ENCODE measurements at regions not wholly inside any gene's neighbourhood (a gene's known extent, or its start where the extent isn't known, plus 50 kb on each side); places are given as distances from the start of the nearest gene placed in this dataset.

DNA sequence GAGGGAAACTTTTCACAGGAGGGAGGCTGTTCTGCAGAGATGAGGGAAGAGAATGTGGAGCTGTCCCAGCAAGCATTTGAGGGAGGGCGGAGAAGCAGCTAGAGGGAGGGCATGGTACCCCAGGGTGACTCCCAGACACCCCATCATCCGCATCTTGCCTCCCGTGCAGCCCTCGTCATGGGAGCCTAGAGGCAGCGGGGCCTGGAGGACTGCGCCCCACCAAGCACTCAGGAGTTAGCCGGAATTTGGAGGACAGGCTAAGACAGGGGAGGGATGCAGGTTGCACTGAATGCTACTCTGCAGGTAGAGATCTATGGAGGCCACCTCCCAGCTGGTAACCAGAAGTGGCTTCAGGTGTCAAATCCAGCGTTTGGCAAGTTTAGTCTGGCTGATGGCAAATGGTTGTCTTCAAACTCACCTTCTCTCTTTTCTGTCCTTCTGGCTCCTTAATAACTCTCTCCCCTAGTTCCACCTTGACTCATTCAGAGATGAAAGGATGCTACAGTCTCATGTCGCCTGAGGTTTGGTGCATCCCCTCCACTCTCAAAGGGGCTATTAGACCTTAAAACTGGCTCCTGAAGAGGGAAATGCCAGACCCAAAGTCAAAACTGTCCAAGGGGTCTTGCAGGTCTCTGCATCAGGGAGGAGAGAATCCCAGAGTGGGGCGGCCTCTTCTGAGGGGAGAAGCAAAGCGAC, 155.9 kb upstream of the TLE3 start:
- TF ChIP-seq, protein P1, sequence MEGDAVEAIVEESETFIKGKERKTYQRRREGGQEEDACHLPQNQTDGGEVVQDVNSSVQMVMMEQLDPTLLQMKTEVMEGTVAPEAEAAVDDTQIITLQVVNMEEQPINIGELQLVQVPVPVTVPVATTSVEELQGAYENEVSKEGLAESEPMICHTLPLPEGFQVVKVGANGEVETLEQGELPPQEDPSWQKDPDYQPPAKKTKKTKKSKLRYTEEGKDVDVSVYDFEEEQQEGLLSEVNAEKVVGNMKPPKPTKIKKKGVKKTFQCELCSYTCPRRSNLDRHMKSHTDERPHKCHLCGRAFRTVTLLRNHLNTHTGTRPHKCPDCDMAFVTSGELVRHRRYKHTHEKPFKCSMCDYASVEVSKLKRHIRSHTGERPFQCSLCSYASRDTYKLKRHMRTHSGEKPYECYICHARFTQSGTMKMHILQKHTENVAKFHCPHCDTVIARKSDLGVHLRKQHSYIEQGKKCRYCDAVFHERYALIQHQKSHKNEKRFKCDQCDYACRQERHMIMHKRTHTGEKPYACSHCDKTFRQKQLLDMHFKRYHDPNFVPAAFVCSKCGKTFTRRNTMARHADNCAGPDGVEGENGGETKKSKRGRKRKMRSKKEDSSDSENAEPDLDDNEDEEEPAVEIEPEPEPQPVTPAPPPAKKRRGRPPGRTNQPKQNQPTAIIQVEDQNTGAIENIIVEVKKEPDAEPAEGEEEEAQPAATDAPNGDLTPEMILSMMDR (conservative IDR thresholded peaks at IDR 0.05; ENCODE audit: low read depth, low read length), result no peak
- no peak for DNase-seq (ENCODE audit: low read depth)
- no peak overlapping the region for H3K4me3 ChIP-seq (ENCODE audit: low read depth, low read length)

DNA sequence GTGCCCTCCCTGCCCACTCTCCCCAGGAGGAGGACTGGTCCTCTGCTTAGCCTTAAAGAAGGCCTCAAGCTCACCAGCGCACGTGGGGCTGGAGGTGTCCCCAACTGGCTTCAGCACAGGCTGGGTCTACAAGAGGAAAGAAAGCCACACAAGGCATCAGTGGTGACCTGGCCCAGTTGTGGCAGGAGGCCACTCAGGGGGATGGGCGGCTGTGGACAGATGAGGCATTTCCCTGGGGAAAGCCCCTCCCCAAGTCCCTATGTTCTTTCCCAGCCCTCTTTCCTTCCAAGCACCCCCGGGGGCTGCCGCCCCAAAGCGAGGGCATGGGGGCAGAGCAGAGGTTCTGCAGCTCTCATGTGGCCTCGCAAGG, 155.2 kb upstream of the TLE3 start:
- H3K4me3 ChIP-seq (ENCODE audit: low read depth, low read length), result no peak overlapping the region
- TF ChIP-seq, protein P1 (conservative IDR thresholded peaks at IDR 0.05; ENCODE audit: low read depth, low read length), result no peak
- no peak for DNase-seq (ENCODE audit: low read depth)

DNA sequence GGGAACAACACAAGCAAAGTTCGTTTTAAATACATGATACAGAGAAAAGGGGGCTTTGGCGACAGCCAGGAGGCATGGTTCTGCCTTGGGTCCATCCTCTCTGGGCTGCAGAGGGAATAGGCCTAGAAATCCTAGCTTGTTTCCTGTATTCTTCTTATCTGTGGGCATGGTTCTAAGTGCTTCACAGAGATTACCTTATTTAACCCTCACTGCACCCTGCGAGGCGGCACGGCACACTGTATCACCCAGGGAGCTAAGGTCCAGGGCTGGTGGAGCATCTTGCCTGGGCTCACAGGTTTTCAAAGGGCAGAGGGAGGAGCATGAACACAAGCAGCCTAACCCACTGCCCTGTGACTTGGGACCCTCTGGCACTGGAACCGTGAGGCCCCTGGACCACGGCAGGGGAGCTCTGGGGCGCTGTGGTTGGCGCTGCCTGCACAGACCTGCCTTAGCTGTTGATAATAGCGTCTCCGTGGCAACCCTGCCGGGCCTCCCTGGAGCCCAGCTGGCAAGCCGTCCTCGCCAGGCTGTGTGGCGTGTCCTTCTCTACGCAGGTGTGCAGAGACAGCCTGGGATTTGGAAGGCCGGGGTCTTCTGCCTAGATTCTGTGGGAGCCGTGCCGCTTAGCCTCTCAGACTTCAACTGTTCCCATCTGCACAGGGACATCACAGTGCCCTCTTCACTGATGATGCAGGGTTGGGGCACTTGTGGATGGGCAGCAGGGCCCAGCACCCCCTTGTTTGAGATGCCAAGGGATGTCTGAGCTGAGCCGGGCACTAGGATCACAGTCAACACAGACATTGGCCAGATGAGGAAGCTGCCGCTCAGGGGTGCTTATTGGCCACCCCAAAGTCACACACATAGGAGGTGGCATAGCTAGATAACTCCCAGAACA, 154.6 kb upstream of the TLE3 start:
- H3K4me3 ChIP-seq (ENCODE audit: low read depth, low read length), result no peak overlapping the region
- no peak for DNase-seq (ENCODE audit: low read depth)
- TF ChIP-seq, protein P1 (conservative IDR thresholded peaks at IDR 0.05; ENCODE audit: low read depth, low read length), result no peak

DNA sequence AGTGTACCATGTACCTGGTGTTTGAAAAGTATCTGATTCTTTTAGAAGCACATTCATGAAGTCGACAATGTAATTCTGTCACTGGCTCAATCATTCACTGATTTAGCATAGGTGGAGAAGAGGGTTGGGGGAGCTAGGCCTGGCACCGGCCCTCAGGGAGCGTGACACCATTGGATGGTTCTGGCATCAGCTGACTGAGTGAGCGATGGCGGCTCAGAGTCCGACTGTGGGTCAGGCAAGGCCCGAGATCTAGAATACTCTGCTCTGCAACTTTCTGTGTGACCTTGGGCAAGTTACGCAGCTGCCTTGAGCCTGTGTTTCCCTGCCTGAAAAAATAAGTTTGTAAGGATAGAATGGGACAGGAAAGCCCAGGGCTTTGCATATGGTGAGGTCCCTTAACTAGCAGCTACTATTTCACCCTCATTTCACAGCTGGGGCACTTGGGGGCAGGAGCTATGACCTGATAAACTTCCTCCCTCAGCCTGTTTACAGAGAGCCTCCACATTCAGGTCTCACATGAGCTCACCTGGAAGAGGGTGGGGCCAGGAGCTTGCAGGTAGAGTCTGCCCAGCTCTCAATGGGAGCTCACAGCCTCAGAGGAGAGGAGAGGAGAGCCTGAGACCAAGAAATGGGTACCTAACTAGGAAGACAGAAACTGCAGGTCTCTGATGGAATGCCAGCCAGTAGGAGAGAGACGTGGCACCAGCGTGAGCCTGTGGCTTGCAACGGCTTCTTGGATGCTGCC, 153.7 kb upstream of the TLE3 start:
- TF ChIP-seq, protein P1 (conservative IDR thresholded peaks at IDR 0.05; ENCODE audit: low read depth, low read length), result no peak
- DNase-seq (ENCODE audit: low read depth), result no peak
- no peak overlapping the region for H3K4me3 ChIP-seq (ENCODE audit: low read depth, low read length)

DNA sequence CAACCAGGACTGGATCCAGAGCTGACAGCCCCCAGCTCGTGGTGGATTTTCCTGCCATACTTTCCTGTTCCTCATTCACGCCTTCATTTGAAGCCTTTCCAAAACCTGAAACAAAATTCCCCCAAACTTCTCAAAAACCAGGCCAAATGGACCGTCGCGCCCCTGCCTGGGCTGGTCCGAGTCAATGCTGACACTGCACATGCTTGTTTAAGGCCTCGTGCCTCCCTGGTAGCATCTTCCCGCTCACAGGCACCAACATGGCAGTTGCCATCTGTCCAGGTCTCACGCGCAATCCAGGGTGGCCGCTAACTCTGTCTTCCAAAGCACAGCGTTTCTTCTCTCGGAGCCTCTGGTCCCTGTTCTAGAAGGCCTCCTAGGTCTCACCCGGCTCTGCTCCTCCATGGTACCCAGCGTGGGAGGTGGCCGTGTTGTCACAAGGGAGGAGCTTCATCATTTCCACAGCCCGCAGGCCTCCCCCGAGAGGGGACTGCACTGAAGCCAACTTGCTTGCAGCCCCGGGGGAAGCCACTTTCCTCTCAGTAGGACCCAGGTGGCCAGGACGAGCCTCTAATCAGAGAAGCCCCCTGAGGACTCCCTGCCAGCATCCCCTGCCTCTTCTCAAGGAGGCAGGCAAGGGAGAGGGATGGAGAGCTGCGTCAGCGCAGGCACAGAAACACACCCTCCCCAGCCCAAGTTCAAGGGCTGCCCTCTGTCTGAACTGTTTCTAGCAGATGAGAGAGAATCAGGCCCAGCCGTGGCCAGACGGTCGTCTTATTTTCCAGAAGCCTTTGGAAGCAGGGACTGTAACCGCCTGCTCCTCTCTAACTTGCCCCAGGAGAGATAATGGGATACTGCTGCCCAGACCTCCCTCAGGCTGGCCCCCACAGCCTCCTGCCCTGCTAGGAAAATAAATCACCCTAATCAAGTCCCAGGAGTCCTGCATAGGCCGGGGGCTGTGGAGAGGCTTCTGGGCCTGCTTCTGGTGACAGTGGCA, 152.8 kb upstream of the TLE3 start:
- no peak for DNase-seq (ENCODE audit: low read depth)
- TF ChIP-seq, protein P1 (conservative IDR thresholded peaks at IDR 0.05; ENCODE audit: low read depth, low read length), result no peak
- H3K4me3 ChIP-seq (ENCODE audit: low read depth, low read length), result no peak overlapping the region

DNA sequence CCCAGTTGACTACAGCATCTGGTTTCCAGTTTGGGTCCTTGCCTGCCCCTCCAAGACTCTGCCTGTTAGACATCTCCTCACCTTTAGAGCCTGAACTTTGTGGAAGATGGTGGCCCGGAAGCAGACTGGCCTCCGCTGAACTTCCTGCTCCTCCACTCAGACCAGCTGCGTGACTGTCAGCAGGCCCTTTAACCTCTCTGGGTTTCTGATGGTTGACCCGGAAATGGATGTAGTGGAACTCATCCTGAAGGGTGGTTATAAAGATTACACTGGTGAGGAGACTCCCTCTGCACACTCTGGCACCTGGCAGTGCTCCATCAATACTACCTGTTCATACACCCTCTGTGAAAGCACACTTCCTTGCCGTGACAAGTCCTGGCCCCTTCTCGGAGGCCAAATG, 151.9 kb upstream of the TLE3 start:
- H3K4me3 ChIP-seq (ENCODE audit: low read depth, low read length), result no peak overlapping the region
- TF ChIP-seq, protein P1 (conservative IDR thresholded peaks at IDR 0.05; ENCODE audit: low read depth, low read length), result no peak
- no peak for DNase-seq (ENCODE audit: low read depth)
